D341Med (cell line): ENCODE measurements at regions not wholly inside any gene's neighbourhood (a gene's known extent, or its start where the extent isn't known, plus 50 kb on each side); places are given as distances from the start of the nearest gene placed in this dataset.

ENCODE experiments used
- DNase-seq: peaks from one replicate; pipeline ENCODE4 v3.0.0; 2012; ENCODE audit warnings: low spot score

DNA sequence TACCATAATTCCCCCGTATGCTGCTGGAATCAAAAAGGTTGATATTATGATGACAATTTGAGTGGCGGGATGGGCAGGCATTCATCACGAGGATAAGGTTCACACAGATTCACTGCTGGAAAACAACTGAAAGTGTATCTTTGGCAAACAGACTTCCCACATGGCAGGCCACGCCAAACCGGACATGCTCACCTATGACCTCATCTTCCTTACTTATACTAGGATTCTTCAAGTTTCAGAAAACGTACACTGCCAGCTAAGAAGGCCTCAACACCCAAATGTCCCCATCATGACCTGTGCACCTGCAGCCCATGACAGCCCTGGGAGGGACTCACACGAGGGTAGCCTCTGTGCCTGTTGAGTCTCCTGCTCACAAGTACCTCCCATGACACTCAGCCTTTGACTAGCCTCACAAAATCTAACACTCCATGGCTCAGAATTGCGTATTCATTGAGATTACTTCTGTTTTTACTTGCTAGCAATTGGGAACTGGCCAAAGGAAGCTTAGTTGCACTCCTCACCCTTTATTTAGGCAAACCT lies 259.0 kb upstream of the GHITM start:
- no peak for DNase-seq

DNA sequence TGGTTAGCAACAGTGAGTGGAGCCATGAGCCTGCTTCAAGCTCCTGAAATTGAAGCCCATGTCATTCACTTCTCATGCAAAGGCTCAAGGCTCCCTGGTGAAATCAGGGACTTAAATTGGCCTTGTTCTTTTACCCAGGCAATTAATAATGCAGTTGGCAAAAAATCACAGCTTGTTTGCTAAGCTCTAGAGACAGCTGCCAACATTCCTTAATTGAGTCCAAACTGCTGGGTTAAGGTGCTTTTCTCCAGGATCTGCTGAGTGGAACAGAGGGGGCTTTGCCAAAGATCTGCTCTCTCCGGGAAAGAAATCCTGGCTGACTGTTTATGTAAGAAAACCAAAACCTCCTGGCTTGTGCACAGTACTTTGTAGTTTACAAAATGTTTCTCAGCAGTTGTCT lies 257.6 kb upstream of the GHITM start:
- DNase-seq: peak; percentile 48

DNA sequence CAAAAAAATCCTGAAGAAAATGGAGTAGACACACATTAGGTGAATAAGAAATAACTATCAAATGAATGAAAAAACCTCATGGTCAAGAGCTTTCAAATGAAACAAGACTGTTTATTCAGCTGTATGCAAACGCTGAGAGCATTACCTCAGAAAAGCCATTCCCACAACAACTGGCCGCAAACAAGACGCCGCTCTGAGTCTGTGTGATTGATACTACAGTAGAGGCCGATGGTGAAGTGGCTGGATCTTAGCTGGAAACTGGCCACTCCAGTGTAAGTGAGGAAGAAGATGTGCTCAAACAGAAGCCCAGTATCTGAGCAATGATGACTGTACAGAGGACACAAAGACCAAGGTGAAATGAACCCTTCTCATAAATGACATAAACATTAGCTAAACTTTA lies 252.4 kb upstream of the GHITM start:
- no peak for DNase-seq

DNA sequence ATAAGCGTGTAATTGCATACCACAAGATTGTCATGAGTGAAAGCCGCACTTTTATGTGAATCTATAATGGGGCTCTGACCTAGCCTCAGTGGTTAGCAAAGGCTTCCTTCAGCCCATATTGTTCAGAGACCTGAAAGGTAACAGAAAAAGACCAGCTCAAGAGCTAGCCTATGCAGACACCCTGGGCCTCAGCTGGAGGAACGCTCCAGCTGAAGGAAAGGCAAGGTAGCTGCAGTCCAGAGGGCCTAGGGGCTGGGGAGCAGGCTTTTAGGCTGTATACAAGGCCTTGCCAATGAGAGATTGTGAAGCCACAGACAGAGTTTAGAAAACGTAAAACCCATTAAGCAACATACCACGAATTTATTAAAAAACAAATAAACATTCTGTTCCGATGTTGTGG lies 246.6 kb upstream of the GHITM start:
- no peak for DNase-seq

DNA sequence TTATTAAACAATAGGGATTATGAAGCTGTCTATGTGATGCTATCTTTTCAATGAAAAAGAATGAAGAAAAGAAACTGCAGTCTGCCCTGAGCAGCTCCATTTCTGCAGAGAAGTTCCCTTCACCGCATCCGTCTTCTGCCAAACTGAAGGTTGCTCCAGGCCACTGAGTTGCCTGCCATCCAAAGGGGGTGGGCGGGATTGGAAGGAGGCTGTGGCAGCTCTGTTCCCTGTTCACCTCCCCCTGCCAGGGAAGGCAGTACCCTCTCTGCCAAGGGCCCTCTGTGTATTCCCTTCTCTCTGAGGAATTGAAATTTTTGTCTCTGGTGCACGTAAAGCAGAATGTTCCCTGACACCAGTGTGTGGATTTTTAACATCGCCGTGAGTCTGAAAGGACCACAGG lies 243.1 kb upstream of the GHITM start:
- no peak for DNase-seq

DNA sequence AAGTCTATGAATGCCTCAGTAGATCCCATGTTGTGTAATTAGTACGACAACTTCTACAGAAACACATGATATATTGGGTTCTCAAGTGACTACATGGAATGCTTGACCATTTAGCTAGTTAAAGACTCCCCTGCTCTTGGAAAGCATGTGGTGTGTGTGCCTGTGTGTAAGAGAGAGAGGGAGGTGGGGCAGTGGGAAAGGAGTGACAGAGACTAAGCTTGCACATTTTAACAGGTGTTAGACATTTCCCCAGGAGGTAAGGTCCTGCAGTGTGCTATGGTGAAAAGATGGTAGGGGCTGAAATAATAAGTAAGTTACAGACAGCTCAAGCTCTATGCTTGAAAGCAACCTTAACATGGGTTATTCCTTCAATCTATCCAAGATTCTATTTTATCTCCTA lies 241.7 kb upstream of the GHITM start:
- DNase-seq: no peak

DNA sequence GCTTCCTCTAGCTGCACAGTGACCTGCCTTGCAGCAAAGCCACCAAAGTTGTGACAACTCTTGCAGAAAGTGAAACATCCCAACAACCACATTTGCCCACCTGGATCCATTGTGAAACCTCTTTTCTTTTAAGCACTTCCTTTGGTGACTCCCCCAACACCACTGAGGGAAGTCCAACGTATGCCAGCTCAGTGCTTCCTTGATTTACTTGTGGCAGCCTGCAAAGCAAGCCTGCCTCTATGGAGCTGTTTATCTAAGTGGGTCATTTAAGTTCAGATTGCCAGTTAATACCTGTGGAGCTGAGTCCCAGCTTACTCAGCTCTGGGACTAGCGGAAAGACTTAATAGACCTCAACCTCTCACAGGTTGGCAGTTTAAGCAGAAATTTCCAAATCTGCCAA lies 230.8 kb upstream of the GHITM start:
- DNase-seq: no peak

DNA sequence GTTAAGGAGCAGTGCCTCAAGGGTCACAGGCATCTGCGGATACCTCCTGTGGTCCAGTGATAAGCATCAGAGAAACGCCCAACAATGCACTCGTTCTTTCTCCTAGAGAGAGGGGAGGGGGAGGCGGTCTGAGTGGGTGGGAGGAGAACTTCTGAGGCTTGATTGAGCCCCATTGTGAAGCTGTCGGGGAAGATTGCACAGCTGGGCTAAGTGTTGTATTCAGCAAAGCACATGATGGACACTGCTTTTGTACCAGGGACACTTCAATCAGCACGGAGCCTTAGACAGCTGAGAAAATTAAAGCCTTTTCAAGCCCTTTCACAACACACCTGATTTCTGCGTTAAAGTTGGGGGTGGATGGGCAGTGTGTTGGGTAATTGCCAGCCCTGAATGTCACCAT lies 230.3 kb upstream of the GHITM start:
- DNase-seq: no peak

DNA sequence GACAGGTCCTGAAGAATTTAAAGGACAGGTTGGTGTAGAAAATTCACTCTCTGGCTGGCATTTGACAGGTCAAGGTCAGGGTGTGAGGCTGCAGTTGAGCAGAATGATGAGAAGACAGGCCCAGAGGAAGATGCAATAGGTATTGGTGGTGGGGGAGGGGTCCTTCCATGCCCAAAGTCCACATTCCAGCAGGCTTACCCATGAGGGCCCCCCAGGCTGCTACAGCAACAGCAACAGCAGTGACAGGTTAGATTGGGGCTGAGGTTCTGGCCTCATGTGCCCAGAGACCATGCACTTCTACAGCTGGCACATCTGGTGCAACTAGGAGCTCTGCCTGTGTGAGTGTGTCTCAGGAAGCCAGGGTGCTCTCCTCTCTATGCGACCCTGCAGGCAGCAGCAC lies 223.5 kb upstream of the GHITM start:
- DNase-seq: no peak

DNA sequence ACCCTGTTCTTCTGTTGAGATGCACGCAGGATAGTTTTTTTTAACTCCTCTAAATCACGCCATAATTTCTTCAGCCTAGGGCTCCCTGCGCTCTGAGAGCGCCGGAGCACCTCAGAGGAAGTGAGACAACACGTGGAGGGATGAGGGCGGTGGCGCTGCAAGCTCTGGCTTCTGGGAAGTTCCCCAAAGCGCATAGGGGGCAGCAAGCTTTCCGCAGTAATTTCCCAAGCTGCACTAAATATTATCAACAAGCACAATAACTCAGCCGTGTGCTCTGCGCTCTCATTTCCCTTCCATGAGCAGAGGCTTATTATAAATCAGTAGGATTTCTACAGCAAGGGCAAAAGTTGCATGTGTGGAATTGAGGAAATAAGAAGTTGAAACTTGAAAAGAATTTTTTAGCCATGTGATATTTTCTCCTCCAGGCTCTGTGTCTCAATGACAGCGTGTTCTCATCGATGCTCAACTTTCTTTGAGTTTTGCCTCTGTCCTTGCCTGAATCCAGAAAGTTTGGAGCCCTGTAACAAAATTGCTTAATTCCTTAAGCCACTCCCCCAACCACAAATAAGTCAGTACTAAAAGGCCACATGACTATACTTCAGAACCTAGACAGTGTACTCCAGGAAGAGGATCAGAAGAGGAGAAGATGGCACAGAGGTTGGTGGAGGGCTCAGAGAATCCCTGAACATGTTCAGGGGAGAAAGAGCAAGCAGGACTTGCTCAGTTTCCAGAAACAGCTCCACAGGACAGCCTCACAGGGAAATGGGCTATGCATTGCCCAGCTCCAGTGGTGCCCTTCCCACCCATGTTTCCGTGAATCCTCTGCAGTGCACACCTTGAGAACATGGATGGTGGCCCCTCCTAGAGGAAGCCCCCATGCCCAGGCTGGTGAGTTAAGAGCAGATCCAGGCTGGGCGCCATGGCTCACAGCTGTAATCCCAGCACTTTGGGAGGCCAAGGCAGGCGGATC lies 221.5 kb upstream of the GHITM start:
- DNase-seq: no peak

DNA sequence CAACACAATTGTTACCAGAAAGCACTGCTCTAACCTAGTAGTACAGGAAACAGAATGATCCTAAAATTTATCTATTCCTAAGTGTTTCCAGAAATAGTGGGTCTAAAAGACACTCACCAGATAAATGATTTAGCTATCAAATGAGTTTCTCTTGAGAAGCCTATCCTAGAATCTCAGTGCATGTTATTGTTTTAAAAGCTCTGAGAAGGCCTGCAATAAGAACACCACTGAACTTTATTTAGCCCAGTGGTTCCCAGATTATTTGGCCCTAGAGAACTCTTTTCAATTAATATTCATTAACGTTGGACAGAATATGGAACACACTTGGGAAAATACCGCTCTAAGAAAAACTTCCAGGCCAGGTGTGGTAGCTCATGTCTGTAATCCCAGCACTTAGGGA lies 220.1 kb upstream of the GHITM start:
- DNase-seq: no peak

DNA sequence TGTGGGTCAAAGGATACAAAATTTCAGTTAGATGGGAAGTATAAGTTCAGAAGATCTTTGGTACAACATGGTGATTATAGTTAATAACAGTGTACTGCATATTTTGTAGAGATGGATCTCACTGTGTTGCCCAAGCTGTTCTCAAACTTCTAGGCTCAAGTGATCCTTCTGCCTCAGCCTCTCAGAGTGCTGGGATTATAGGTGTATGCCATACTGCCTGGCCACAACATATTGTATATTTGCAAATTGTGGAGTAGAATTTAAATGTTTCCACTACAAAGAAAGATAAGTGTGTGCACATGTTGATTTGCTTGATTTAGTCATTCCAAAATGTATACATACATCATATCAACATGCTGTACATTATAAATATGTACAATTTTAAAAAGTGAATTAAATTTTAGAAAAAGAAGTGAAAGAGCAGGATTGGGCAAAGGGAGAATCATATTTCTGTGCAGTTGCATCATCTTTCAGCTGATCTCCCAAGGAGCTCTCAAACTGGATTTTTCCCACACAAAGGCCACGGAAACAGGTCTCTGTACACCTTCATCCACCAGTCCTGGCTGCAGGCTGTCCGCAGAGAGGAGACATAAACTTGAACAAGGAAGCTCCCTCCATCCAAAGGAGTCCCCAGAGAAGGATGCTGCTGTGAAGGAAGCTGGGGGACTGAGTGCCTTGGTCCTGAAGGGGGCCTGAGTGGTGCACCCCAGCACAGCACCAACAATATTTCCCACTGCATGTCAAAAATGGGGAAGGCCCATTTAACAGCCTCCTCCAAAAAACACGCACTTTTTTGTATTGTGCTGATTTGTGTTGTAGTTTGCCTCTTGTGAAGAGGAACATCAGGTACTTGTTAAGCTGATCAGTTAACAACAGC lies 217.1 kb upstream of the GHITM start:
- no peak for DNase-seq

DNA sequence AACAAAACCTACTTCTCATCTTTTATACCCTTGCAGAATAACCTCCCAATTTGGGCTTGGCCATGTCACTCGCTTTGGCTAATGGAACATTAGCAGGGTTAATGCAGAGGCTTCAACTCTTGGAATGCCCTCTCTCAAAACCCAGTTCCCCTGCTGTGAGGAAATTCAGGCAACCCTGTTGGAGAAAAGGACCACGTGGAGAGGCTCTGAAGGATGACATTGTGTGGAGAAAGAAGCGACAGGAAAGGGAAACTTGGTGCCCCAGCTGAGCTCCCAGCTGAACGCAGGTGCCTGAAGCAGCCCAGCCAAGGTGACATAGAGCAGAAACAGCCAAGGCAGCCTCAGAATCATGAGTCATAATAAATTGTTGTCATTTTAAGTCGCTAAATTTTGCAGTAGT lies 214.2 kb upstream of the GHITM start:
- no peak for DNase-seq

DNA sequence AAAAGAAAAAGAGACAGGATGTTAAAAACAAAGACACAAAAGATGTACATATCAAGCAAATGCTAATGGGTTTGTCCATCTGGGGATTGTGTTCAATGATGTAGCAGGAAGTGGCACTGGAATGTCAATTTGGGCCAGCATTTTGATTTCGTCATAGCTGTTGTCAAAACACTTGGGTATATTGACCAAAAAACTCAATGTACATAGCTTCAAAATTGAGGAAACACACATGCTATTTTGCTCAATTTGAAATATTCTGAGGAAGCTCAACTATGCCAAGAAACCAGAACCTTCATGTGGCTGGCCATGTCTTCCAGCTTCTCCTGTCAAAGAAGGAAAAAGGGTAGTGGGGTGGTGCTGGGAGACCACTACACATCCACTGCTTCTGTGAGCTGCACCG lies 212.7 kb upstream of the GHITM start:
- DNase-seq: no peak

DNA sequence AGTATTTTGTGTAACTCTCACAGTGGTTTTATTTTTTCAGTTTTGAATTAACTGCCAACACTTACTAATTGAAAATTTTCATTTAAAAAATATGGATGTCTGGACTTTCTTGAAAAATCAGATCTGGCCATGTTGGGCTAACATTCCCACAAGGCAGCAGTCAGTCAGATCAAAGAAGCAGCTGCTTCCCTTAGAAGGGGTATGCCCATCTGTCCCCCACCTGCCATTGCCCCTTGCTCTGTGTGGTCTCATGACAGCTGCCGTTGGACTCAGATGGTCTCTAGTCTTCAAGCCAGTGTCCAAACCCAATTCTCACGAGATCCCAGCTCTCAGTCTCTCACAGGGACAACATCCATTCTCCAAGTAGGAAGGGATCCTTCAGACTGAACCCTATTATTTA lies 212.1 kb upstream of the GHITM start:
- no peak for DNase-seq

DNA sequence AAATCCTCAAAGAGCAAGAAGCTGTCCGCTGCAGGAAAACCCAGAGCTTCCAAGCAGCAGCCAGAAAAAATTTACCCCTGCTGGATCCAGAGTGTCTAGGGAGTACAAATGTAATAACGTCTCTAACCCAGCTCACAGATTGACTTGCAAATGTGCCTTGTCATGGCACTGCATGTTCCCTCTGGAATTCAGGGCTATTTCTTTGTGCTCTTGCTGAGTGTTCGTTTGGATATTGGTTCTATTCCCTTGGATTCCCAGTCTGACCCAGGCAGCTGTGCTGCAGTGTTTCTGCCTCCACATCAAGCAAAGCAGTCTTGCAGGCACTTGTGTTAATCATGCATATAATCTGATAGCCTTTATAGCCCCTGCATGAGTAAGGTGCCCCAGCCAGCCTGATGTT lies 209.9 kb upstream of the GHITM start:
- DNase-seq: no peak

DNA sequence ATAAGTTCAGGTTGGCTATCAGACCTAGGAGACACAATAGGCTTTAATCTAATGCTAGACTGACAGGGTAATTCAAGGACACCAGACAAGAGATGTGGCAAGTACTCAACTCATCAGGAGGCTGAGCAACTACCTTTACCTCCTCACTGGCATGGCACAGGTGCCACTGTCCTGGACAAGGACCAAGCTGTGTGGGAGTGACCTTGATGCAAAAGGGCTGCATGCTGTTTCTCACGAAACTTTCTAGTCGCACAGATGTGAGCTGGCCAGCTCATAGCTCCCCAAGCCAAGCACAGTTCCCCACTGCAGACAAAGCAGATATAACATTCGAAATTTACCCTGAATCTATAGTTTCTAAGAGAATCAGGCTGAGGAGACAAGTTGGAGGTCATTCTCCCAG lies 207.6 kb upstream of the GHITM start:
- DNase-seq: no peak

DNA sequence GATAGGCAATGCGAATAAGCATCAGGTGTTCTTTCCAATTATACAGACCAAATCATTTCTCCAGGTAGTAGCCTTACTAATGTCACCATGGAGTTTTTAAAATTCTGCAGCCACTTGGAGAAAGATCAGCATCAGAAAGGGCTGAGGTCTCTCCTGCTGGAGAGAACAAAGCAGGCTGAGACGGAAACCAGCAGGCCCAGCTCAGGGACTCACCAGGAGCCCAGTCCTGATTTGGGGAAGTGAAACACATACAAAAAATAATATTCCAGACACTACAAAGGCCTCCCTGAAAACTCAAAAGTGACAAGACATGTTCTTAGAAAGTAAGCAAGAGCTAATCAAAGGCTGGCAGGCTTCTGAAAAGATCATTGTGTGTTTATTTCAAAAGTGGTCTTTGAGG lies 207.1 kb upstream of the GHITM start:
- no peak for DNase-seq

DNA sequence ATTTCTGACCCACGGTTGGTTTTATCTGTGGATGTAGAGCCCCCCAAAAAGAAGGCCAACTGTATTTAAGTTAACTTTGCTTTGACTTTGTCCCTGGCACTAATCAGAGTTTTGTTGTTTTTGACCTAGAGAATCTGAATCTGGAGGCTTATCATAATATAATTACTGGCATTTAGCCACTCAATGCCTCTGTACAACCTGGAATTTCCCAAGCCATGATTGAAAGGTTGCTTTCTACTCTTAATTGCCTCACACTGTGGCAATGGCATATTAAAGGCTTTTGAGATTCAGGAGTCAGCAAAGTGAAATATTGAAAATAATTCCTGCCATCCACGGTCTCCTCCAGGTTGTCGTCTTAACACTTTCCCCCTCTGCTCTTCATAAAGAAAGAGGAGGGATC lies 205.2 kb upstream of the GHITM start:
- DNase-seq: no peak

DNA sequence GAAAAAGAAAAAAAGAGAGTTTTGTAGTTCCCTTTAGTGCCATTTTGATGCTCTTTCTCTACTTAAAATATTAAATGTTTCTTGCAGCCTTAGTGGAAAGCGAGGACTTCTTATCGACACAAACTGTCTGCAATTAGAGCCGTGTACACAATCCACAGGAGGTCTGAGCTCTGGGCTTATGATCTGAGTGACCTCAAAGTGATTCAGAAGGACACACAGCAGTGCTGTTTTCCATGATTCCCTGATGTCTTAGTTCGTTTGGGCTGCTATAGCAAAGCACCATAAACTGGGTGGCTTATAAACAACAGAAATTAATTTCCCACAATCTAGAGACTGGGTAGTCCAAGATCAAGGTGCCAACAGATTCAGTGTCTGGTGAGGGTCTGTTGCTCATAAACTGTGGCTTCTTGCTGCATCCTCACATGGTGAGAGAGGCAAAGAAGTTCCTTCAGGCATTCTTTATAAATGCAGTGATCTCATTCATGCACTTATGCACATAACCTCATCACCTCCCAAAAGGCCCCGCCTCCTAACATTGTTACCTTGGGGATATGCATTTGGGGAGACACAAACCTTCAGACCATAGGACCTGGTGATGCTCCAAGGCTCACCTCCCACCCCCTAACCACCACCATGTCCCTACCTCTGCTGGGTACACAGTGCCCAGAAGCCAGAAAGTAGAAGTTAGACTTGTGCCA lies 204.5 kb upstream of the GHITM start:
- DNase-seq: no peak

DNA sequence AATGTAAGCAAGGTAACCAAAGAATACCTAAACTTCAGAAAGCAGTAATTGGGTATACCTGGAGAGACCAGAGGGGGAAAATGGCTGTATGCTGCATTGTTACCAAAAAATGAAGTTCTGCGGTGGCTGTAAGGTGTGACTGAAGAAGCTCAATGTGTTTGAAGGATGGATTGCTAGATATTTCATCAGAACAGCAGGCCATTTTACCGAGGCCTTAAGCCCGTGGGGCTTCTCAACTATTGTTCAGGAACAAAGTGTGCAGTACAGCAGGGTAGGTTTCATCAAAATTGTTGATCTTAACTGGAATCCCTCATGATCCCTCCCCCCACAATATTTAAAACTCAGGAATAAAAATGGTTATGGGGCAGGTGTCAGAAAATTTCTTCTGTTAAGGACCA lies 204.0 kb upstream of the GHITM start:
- no peak for DNase-seq

DNA sequence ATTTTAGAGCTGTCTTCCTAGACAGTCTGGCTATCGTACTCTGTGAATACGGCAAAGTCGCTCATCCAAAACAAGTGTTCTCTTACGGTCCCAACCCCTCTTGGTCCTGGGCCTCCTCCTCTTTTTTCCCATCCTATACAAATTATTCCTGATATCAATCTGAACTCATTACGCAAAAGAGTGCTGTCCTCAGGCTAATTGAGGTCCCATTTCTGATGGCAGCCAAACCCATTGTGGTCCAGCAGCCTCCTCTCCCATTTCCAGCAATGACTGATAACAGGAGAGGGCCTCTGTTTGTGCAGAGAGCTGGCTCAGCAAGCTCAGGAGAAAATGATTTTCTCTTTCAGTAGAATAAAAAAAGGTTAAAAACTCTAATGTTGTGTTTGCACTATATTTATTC lies 203.4 kb upstream of the GHITM start:
- DNase-seq: no peak
